Umbilical cord (tissue), 1 donor: ENCODE measurements at regions not wholly inside any gene's neighbourhood (a gene's known extent, or its start where the extent isn't known, plus 50 kb on each side); places are given as distances from the start of the nearest gene placed in this dataset.

Source experiments
- DNase-seq: peaks from one replicate; pipeline ENCODE4 v3.0.0-alpha.2; 2015; ENCODE audit warnings: low spot score

GRCh38 chr4:120526033-120526432 lies 396.5 kb downstream of the PRDM5 start:
- DNase-seq: no peak

- no peak for DNase-seq
These were observed 397.4 kb downstream of the PRDM5 start for GRCh38 chr4:120525106-120525505.

GRCh38 chr4:120524237-120524636 lies 398.3 kb downstream of the PRDM5 start:
- no peak for DNase-seq

GRCh38 chr4:120520761-120521160 lies 401.8 kb downstream of the PRDM5 start:
- peak; percentile 2 for DNase-seq

- peak; percentile 50 for DNase-seq
These were observed 404.6 kb downstream of the PRDM5 start for GRCh38 chr4:120517966-120518365.

- no peak for DNase-seq
These were observed 412.8 kb downstream of the PRDM5 start for GRCh38 chr4:120509719-120510118.

- no peak for DNase-seq
These were observed 413.3 kb downstream of the PRDM5 start for GRCh38 chr4:120509222-120509621.

- DNase-seq: no peak
These were observed 414.5 kb downstream of the PRDM5 start for GRCh38 chr4:120508036-120508435.

- no peak for DNase-seq
These were observed 416.0 kb downstream of the PRDM5 start for GRCh38 chr4:120506536-120506935.

- no peak for DNase-seq
These were observed 423.8 kb downstream of the PRDM5 start for GRCh38 chr4:120498678-120499077.

- DNase-seq: no peak
These were observed 424.8 kb upstream of the MAD2L1 start for GRCh38 chr4:120491481-120491880.

GRCh38 chr4:120481756-120482155 lies 415.1 kb upstream of the MAD2L1 start:
- DNase-seq: no peak

- peak; percentile 15 for DNase-seq
These were observed 405.9 kb upstream of the MAD2L1 start for GRCh38 chr4:120472447-120473131.

GRCh38 chr4:120466429-120466828 lies 399.8 kb upstream of the MAD2L1 start:
- no peak for DNase-seq

GRCh38 chr4:120454788-120455187 lies 388.1 kb upstream of the MAD2L1 start:
- DNase-seq: no peak

GRCh38 chr4:120452536-120452935 lies 385.9 kb upstream of the MAD2L1 start:
- DNase-seq: no peak

GRCh38 chr4:120452001-120452400 lies 385.4 kb upstream of the MAD2L1 start:
- DNase-seq: no peak

- DNase-seq: no peak
These were observed 381.1 kb upstream of the MAD2L1 start for GRCh38 chr4:120447774-120448173.

- no peak for DNase-seq
These were observed 379.5 kb upstream of the MAD2L1 start for GRCh38 chr4:120446051-120446567.

GRCh38 chr4:120445186-120445585 lies 378.5 kb upstream of the MAD2L1 start:
- DNase-seq: no peak

GRCh38 chr4:120443116-120443515 lies 376.5 kb upstream of the MAD2L1 start:
- DNase-seq: peak; percentile 80

GRCh38 chr4:120440730-120441129 lies 374.1 kb upstream of the MAD2L1 start:
- peak; percentile 5 for DNase-seq

GRCh38 chr4:120435179-120435578 lies 368.5 kb upstream of the MAD2L1 start:
- DNase-seq: no peak

GRCh38 chr4:120434756-120435155 lies 368.1 kb upstream of the MAD2L1 start:
- no peak for DNase-seq
